HG03175 (cell line): ENCODE measurements at regions not wholly inside any gene's neighbourhood (a gene's known extent, or its start where the extent isn't known, plus 50 kb on each side); places are given as distances from the start of the nearest gene placed in this dataset.

ENCODE experiments used
- ATAC-seq: cut with Tn5 transposase; IDR thresholded peaks from one replicate; pipeline ENCODE4 v1.9.1; 2021; ENCODE audit warnings: mild to moderate bottlenecking, moderate library complexity; ENCODE audit not compliant: unreplicated experiment

DNA sequence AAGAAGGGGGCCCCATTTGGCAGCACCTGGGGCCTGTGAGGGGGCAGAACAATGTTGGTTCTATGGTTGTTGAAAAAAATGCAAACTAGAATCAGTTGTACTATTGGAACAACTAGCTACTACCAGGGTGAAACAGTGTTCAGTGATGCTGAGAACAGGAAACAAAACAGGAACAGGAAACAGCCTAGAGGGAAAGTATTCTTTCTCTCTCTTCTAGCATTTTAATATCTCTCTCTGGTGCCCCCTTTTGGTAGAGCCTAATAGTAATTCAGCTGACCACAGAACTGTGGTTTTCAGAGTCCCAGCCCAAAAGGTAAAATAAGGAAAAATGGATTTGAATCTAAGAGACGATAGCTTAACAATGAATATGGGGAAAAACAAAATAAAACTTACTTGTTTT, 138.0 kb upstream of the KCNN2 start:
- ATAC-seq = peak; percentile 87

DNA sequence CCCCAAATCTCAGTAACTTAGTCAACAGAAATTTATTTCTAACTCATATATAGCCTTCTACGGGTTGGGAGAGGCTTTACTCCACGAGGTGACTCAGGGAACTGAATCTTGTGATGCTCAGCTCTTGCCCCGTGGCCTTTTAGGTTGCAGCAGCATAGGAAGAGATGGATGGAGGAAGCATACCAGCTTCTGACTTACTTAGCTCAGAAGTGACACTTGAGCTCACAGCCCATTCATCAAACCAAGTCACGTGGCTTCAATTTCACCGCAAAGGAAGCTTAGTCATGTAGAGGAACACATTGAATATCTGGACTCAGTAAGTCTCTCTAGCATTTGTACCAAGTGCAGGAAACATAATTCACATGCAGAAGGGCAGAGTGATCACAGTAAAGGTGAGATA, 124.1 kb upstream of the KCNN2 start:
- ATAC-seq = no peak

DNA sequence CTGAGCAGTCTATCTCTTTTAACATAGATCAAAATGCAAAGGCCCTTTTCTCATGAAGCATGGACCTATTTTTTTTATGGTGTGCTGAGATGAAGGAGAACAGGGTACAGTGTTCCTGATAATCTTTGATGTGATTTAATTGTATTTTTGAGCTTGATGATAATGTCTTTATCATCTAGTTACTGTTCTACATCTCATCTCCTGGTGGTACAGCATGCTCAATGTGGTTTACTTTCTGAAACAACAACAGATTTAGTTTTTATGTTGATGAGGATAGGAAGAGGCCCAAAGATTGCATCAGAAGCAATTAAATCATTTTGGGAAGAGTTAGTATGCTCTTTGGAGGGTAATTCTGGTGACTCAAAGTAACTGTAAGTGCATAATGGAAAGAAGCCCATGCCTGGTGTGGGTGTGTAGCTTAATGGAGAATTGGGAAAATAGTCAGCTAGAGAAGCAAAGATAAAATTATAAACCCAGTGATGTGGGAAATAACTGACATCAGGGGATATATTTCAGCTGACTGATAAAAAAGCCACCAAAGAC, 123.0 kb upstream of the KCNN2 start:
- ATAC-seq = no peak

DNA sequence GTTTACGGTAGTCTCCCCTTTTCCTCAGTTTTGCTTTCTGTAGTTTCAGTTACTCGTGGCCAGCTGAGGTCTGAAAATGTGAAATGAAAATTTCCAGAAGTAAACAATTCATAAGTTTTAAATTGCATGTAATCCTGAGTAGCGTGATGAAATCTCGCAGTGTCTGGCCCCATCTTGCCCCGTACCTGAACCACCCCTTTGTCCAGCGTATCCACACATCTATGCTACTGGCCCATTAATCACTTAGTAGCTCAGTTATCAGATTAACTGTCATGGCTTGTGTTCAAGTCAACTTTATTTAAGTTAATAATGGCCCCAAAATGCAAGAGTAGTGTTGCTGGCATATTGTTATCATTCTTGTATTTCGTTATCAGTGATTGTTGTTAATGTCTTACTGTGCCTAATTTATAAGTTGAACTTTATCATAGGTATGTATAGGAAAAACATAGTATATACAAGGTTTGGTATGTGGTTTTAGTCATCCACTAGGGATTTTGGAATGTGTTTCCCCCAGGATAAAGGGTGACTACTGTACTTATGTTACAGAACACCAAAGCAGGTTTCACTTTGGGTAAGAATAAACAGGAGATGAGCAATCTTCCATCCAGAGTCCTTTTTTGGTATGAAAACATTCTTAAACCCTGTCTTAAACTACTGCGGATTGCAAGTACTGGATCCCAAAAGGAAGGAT, 118.4 kb upstream of the KCNN2 start:
- ATAC-seq = peak; percentile 12

DNA sequence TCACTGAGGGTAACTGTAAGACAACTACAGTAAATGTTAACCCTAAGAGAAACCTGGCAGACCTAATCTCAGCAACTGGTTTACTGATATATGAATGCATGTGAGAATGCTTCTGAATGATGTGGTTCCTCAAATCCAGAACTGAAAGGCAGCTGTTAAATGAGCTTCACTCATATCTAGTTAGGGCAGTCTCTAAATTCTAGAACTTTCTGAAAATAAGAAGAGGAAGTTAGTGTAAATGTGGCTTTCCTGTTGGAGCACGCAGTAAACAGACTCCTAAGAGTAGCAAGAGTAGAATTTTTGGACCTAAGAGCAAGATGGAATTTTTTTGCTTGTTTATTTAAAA, 117.9 kb upstream of the KCNN2 start:
- peak; percentile 60 for ATAC-seq

DNA sequence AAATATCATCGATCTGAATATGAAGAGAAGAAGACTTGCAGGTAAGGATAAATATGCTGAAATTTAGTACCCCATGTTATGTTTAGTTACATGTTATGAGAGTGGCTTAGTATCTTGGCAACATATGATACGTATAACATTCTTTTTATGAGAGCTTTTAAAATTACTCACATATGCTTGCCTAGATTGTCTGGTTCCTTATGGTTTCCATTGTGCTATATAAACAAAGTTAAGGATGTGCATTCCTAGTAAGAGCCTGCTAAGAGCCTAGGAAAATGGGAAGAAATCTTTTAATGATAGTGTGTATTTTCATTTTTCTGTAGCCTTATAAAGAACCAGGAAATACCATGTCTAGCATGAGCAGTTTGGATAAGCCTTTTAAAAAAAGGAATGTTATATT, 112.0 kb upstream of the KCNN2 start:
- no peak for ATAC-seq

DNA sequence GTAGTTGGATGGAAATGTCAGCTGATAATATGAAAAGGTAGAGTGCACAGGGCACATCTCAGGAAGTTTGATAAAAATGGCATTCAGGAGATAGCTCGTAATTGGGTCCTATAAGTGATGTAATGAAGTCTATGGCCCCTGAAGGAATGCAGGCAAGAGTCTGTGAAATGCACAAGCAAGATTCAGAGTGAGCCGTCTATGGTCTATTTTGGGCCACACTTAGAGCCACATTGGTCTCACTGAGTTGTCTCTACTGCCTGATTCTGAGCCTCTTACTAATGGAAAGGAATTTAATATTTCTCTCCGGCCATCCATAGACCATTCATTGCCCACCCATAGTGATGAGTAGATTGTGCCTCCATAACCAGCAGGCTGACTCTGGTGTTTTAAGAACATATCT, 111.3 kb upstream of the KCNN2 start:
- no peak for ATAC-seq

DNA sequence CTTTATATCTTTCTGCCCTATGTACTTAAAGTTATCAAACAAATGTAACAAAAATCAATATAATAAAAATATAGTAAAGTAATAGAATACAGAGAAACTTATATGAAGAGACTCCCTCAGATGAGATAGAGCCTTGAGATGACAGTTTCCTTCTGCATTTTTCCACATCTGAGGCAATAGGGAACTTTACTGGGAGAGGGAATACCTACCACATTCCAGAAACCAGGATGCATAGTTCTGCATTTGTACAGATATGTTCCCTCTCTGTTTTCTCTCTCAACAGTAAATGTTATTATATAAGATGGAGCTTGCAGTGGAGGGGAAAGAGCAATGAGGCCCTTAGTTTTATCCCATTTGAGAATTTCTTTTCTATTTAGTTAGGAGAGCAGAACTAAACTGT, 109.6 kb upstream of the KCNN2 start:
- ATAC-seq = no peak

DNA sequence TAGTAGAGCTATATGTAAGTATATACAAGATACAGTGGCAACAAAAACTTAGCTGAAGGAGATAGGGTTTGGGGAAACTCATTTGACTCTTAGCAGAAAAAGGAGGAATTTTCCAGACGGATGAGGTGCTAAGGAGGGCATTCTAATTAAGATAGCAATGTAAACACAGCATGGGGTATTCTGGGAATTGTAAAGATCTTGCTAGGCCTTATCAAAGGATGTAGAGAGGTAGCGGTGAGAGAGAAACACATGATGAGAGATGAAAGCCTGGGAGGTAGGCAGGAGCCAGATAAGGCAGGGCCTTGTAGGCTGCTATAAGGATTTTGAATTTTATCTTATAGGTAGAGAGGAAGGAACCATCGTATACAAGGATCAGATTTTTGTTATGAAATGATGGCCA, 106.6 kb upstream of the KCNN2 start:
- no peak for ATAC-seq

DNA sequence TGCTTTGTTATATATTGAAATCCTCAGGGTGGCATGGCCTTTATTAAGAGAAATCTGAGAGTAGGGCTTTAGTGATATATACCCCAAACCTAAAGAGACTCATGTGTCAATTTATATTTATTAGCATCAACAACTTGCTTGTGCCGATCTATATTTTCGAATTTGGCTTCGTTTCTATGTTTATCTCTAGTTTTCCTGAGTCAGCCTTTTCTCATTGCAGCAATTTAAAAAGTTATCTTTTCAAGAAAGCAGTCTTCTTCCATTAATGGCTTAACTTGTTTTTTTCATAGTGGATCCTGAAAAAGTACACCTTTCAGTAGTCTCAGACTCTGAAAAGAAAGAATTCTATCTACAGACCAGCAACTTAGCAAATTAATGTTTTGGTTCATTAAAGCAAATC, 99.9 kb upstream of the KCNN2 start:
- ATAC-seq = no peak

DNA sequence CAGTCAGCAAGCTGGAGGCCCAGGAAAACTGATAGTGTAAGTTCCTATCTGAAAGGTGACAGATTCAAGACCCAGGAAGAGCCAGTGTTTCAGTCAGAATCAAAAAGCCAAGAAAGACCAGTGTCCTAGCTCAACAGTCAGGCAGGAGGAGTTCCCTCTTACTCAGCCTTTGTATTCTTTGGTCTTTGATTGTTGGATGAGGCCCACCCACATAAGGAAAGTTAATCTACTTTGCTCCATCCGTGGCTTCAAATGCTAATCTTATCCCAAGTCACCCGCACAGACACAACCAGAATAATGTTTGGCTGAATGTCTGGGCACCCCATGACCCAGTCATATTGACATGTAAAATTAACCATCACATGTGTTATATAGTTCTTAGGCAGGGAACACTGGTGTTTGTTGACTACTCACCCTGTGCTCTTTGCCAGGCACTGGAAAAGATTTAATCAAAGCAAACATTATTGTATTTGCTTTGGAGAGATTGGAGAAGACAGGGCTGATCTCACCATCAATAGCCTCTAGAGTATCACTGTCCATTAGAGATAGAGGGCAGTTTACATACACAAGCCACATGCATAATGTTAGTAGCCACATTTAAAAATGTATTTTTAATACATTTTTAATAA, 96.3 kb upstream of the KCNN2 start:
- ATAC-seq = no peak

DNA sequence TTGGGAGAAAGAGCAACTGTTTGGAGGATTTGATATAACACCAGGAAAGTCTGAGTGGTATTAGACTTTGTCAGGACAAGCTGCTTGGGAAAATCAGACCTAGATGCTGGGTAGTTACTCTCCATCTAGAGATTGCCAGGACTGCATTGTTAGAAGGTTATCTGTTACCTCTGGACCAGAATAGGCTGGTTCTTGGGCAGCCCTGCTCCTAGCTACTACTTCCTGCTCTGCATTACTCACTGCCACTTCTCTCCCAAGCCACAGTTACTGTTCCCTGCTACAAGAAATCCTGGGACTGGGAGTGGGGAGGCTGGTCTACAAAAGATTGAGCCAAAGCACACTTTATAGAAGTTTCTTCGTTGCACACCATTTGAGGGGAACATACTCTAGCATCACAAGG, 95.5 kb upstream of the KCNN2 start:
- ATAC-seq = no peak

DNA sequence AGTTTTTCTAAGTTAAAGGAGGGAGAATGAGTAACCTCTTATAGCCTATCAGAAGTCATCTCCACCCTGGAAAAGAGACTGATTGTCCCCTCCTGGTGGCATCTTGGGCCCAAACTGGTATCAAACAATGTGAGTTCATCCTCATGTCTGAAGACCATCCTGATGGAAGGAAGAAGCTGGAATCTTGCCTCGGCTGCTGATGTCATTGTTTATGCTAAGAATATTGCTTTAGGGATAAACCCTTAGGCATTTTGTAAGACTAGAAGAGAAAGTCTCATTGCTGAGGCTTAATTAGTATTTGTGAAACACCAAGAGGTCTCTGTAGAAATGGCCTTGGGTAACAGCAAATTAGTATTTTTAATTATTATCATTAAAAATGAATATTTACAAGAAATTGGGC, 65.7 kb upstream of the KCNN2 start:
- no peak for ATAC-seq

DNA sequence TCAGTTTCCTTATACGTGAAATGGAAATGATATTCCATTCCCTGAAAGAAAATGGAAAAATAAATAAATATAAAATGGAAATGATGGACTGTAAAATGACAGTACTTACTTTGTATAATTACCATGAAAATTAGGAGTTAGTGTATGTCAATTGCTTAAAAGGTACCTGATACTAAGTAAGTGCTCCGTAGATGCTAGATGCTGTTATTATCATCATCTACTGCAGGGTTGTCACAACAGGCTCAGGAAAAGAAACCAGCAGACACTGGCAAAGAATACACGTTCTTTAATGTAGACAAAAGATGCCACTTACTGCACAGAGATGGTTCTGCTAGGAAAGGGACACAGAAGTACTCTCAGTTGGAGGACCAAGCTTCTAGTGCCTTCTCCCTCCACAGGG, 64.0 kb upstream of the KCNN2 start:
- ATAC-seq = no peak

DNA sequence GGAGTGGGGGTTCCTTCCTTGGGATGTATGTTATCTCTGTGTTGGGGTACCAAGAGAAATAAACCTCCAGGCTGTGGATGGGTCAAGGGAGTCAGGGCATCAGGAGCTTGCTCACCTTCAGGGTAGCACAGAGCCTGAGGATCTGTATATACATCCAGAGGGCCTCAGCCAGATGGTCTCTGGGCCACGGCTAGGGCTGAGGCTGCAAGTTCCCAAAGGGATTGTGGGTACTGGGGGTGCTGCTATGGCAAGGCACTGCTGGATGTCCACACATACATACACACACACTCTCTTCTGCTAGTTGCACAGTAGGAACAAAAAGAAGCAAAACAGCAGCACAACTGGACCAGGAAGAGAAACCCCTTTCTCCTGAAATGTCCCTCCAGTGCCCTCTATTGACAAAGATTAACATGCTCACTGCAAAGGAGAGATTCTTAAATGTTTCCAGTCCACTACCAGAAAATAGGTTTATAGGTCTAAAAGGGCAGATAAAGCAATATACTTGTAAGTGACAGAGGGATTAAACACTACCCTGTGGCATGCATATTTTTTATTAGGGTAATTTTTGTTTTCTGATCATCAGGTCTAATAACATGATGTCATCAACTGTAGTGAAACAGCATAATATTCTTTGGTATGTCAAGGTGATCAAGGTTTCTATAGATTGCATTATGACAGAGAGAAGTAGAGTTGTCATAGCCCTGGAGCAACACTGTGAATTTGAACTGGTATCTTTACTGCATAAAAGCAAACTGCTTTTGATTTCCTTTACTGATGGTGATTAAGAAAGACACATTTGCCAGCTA, 56.3 kb upstream of the KCNN2 start:
- ATAC-seq = no peak

DNA sequence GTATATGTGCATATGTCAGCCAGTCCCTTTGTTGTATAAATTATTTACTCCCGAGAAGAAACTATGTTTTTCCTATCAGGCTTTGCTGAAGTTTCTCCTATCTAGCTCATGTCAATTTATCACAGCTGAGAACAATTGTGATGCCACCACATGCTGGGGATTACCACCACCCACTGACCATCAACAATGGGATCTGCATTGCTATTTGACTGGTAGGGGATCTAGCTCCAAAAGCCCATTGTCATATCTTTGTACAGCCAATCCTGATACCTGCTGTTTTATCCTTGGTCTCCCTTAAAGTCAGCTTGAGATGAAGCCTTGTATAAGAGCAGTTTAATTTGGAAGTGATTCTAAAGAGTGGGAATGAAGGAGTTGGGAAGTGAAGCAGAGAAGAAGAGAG, 53.9 kb upstream of the KCNN2 start:
- no peak for ATAC-seq

DNA sequence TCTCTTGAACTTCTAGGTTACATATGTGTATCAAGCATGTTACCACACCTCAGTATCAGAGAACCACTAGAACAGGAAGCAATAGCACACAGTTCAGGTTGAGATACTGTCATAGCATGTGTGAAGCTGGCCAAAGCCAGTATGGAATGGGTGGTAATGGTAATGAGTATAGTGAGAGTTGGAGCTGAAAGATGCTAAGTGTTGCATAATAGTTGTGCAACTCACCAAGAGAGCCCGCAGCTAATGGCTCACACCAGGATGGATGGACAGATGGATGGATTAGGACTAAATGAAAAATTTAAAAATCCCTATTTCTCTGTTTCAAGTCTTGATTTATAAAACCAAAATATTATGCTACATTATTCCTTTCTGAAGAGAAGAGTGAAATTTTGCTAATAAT, 53.4 kb upstream of the KCNN2 start:
- ATAC-seq = no peak

DNA sequence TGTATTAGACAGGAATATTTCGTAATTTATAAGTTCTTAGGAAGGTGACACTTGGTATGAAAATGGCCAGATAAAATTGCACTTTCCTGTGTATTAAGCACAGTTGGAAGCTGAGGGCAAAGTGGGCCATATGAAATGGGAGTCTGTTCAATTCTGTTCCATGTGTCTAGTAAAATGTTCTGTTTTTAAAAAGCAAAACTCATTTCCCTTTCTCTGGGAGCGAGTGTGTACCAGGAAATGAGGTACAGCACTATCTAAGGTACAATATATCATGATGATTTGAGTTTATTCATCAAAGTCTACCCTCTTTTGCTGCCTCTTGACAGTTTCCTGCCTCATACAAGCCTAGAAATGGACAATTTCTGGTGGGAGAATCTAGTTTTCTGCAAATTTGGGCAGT, 51.2 kb upstream of the KCNN2 start:
- no peak for ATAC-seq

DNA sequence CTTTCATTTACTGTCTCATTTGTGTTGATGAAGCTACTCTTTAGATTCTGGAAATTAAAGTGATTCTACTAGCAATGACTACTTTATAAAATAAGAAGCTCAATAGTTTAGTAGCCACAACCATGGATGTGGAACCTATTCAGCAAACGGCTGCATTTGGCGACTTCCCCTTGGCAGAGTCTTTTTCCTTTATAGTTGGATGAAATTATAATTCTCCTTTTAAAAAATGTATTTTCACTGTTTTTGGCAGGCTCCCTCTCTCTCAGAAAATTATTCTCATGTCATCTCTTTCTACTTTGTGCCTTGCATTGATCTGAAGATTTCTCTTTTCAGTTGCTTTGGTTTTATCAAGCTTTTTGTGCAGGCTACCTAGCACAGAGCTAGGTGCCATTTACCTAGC, 50.6 kb upstream of the KCNN2 start:
- no peak for ATAC-seq

DNA sequence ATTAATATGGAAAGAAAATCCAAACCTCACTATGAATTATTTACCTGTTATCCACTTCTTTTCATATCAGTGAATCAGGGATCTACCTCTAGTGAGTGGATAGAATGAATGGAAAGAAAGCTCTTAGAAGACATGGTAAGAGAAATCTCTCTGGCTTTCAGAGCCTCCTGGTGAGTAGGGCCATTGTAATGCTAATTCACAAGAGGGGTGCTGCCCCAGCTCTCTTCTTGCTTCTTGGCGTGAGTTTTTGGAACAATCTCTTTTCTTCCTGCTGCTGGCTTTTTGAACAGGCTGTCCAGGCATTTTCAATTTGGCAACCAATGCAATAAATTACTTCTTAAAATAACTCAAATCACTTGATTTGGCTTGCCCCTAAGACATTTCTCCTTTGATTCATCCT, 49.9 kb upstream of the KCNN2 start:
- no peak for ATAC-seq
